ENCODE measurements at regions not wholly inside any gene's neighbourhood (a gene's known extent, or its start where the extent isn't known, plus 50 kb on each side); places are given as distances from the start of the nearest gene placed in this dataset.

DNA sequence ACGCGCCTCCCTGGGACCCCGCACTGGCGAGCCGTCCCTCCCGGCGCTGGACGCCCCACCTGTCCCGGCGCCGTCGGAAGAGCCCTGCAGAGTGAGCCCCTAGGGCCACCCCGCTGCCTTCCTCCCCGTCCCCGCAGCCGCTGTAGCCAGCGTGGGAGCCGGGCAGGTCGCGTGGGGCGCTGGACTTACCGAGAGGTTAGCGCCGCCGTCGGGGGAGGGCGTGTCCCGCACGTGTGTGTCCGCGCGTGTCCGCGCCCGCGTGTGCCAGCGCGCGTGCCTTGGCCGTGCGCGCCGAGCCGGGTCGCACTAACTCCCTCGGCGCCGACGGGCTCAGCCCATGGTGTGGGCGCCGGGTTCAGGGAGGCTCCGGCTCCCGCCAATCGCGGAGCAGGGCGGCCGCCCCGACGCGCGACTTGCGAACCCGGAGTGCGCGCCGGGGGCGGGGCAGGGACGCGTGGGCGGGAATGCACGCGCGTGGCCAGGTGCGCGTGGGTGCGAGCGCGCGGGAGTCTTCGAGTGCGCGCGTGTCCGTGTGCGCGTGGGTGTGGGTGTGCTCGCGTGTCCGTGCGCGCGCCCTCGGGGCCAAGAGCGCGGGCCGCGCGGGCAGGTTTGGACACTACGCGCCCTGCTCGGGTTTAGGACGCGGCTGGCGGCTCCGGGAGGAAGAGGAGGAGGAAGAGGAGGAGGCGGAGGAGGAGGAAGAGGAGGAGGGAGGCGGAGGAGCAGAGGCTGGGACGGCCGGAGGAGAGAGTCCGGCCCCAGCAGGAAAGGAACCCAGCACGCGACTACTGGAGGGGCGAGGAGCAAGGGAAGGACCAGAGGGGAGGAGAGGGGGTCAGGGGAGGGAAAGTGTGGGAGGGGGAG lies 145.2 kb upstream of the ETS2 start:
- Histone ChIP-seq H3K4me3 (no peak overlapping the region), H3K4me1 (replicated peaks; ENCODE audit: insufficient read depth) (no peaks in the 10 kb centered on the region), H3K27ac (no peak overlapping the region), H3F3A (ENCODE audit: insufficient read depth, low read depth) (no peaks in the 10 kb centered on the region), H2AFZ (no peak overlapping the region), H4K20me1 (ENCODE audit: insufficient read depth) (no peaks in the 10 kb centered on the region), H3K4me2 (no peak overlapping the region), H3K9me3 (ENCODE audit: insufficient read depth, low read depth) (no peaks in the 10 kb centered on the region), H3K27me3 (ENCODE audit: insufficient read depth, low read depth) (peaks cover 67% of the 10 kb centered on the region), H3K36me3 (ENCODE audit: low read depth) (no peaks in the 10 kb centered on the region), H3K79me2 (ENCODE audit: low read depth) (no peaks in the 10 kb centered on the region), H3K9me2 (ENCODE audit: insufficient read depth) (no peaks in the 10 kb centered on the region)
- POLR2A ChIA-PET (ENCODE audit: unreplicated experiment): no interaction called here
- no peak for TF ChIP-seq EZH2 (IDR thresholded peaks at IDR 0.05; ENCODE audit: low read depth)
- no peak for TF ChIP-seq CTCF (conservative IDR thresholded peaks at IDR 0.05)
- BruUV-seq (replicated peaks): no TSS peak
- intact Hi-C loops (cut with micrococcal nuclease; ENCODE audit: unreplicated experiment): no loop called here
- DNase-seq: no peak
- CTCF ChIA-PET: no interaction called here

- Histone ChIP-seq H3K9me3 (ENCODE audit: insufficient read depth, low read depth) (no peaks in the 10 kb centered on the region), H3K4me1 (replicated peaks; ENCODE audit: insufficient read depth) (no peaks in the 10 kb centered on the region), H3K79me2 (ENCODE audit: low read depth) (no peaks in the 10 kb centered on the region), H3K27ac (no peak overlapping the region), H3K9me2 (ENCODE audit: insufficient read depth) (no peaks in the 10 kb centered on the region), H3K4me3 (no peak overlapping the region), H3K27me3 (ENCODE audit: insufficient read depth, low read depth) (peaks cover 67% of the 10 kb centered on the region), H3F3A (ENCODE audit: insufficient read depth, low read depth) (no peaks in the 10 kb centered on the region), H2AFZ (no peak overlapping the region), H3K36me3 (ENCODE audit: low read depth) (no peaks in the 10 kb centered on the region), H3K4me2 (no peak overlapping the region), H4K20me1 (ENCODE audit: insufficient read depth) (no peaks in the 10 kb centered on the region)
- CTCF ChIA-PET: no interaction called here
- DNase-seq: no peak
- POLR2A ChIA-PET (ENCODE audit: unreplicated experiment): no interaction called here
- intact Hi-C loops (cut with micrococcal nuclease; ENCODE audit: unreplicated experiment): no loop called here
- BruUV-seq (replicated peaks): no TSS peak
- no peak for TF ChIP-seq CTCF (conservative IDR thresholded peaks at IDR 0.05)
- TF ChIP-seq EZH2 (IDR thresholded peaks at IDR 0.05; ENCODE audit: low read depth): no peak
These were observed 144.4 kb upstream of the ETS2 start for GRCh38 chr21:38661197-38661871.

DNA sequence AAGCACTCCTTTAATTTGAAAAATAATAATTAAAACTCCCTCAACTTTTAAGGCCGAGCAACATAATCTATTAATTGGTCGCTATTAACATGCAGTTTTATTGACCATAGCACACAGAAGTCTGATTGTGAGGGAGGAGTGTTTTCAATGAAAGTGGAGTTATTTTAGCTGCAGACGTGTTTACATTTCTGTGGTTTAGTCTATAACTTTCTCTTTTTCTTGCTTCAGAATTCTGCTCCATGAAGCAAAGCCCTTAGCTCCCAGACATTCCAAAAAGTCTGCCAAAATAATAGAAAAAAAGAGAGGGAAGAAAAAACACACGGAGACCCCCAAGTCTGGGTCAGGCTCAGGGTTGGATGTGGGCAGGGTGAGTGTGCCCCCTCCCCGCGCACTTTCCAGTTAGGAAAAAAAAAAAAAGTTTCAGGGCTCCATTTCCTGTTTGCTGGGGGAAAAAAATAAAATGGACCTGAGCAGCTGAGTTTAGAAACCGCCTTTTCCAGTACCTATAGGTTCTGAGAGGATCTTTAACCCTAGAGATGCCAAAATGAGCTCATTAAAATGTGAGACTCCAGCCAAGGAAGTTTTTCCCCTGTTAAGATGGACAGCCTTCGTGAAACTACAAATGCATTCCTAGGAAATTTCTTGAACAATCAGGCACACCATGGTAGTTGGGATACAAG lies 143.7 kb upstream of the ETS2 start:
- Histone ChIP-seq H3F3A (ENCODE audit: insufficient read depth, low read depth) (no peaks in the 10 kb centered on the region), H3K4me2 (no peak overlapping the region), H3K4me3 (no peak overlapping the region), H3K27ac (no peak overlapping the region), H3K36me3 (ENCODE audit: low read depth) (no peaks in the 10 kb centered on the region), H3K79me2 (ENCODE audit: low read depth) (no peaks in the 10 kb centered on the region), H3K4me1 (replicated peaks; ENCODE audit: insufficient read depth) (no peaks in the 10 kb centered on the region), H3K9me3 (ENCODE audit: insufficient read depth, low read depth) (no peaks in the 10 kb centered on the region), H3K9me2 (ENCODE audit: insufficient read depth) (no peaks in the 10 kb centered on the region), H3K27me3 (ENCODE audit: insufficient read depth, low read depth) (peaks cover 62% of the 10 kb centered on the region), H4K20me1 (ENCODE audit: insufficient read depth) (no peaks in the 10 kb centered on the region), H2AFZ (no peak overlapping the region)
- CTCF ChIA-PET: no interaction called here
- no TSS peak for BruUV-seq (replicated peaks)
- intact Hi-C loops (cut with micrococcal nuclease; ENCODE audit: unreplicated experiment): no loop called here
- POLR2A ChIA-PET (ENCODE audit: unreplicated experiment): no interaction called here
- no peak for DNase-seq
- TF ChIP-seq EZH2 (IDR thresholded peaks at IDR 0.05; ENCODE audit: low read depth) (no peak), CTCF (conservative IDR thresholded peaks at IDR 0.05) (no peak)
